Left lung (tissue), 4 donors: ENCODE measurements at regions not wholly inside any gene's neighbourhood (a gene's known extent, or its start where the extent isn't known, plus 50 kb on each side); places are given as distances from the start of the nearest gene placed in this dataset.

Source experiments
- ATAC-seq: fragments of 200-7000 bp; cut with Tn5 transposase; one replicate; pipeline ENCODE4 v1.9.1; 2020; ENCODE audit warnings: moderate library complexity
- DNase-seq, 4 donors: peaks; one replicate each; pipeline ENCODE4 v3.0.0-alpha.2; 2013 to 2020
- H3K27ac ChIP-seq, 2 donors: fragments of 200-600 bp; sonication (generic) in 1 of 2; one replicate each; pipeline versions ENCODE4 v1.5.0 to v1.8.0; 2020 to 2021
- H3K27me3 ChIP-seq, 2 donors: fragments of 200-600 bp; sonication (generic) in 1 of 2; one replicate each; pipeline versions ENCODE4 v1.5.0 to v1.8.0; 2020 to 2021
- H3K36me3 ChIP-seq, 2 donors: fragments of 200-600 bp; sonication (generic) in 1 of 2; one replicate each; pipeline versions ENCODE4 v1.5.0 to v1.8.0; 2020 to 2021
- H3K4me1 ChIP-seq, 2 donors: fragments of 200-600 bp; one replicate each; pipeline ENCODE4 v1.8.0; 2021
- H3K4me3 ChIP-seq, 2 donors: fragments of 200-600 bp; sonication (generic) in 1 of 2; one replicate each; pipeline versions ENCODE4 v1.5.0 to v1.8.0; 2020 to 2021; ENCODE audit warnings: mild to moderate bottlenecking in 1 of 2
- H3K9me3 ChIP-seq, 2 donors: fragments of 200-600 bp; sonication (generic) in 1 of 2; one replicate each; pipeline versions ENCODE4 v1.5.0 to v1.8.0; 2020 to 2021
- CTCF ChIP-seq, 2 donors: fragments of 200-600 bp; sonication (generic) in 1 of 2; IDR thresholded peaks; one replicate each; pipeline versions ENCODE4 v1.5.0 to v1.8.0; 2021; ENCODE audit warnings: antibody characterized with exemption in 2 of 2
- intact Hi-C, 2 donors: fragments of 100-400 bp; cut with DNase I; formaldehyde crosslinking; loops; one replicate each; pipeline versions ENCODE4 v1.11.2 to v1.14.2; 2022
- donor health status: DM: no; HTN: yes; CAD: no.
- donor health status: DM: no; HTN: no; CAD: no.

GRCh38 chr12:24116548-24116947, 167.1 kb upstream of the SOX5 start:
- Histone ChIP-seq H3K36me3 (no peaks in the 10 kb centered on the region), H3K9me3 (no peaks in the 10 kb centered on the region), H3K27ac (no peak overlapping the region), H3K4me3 (no peak overlapping the region), H3K4me1 (no peaks in the 10 kb centered on the region), H3K27me3 (no peaks in the 10 kb centered on the region)
- ATAC-seq (no peak), DNase-seq (no peak)
- no peak for TF ChIP-seq CTCF (IDR thresholded peaks at IDR 0.05)
- intact Hi-C loops = no loop called here

GRCh38 chr12:24113701-24114100, 164.2 kb upstream of the SOX5 start:
- no peaks in the 10 kb centered on the region for H3K4me1 ChIP-seq
- intact Hi-C loops = no loop called here
- H3K27ac ChIP-seq = no peak overlapping the region
- no peaks in the 10 kb centered on the region for H3K27me3 ChIP-seq
- TF ChIP-seq CTCF (IDR thresholded peaks at IDR 0.05) = no peak
- DNase-seq (no peak), ATAC-seq (no peak)
- no peak overlapping the region for H3K4me3 ChIP-seq
- no peaks in the 10 kb centered on the region for H3K9me3 ChIP-seq
- no peaks in the 10 kb centered on the region for H3K36me3 ChIP-seq

- intact Hi-C loops = no loop called here
- no peaks in the 10 kb centered on the region for H3K36me3 ChIP-seq
- no peak for TF ChIP-seq CTCF (IDR thresholded peaks at IDR 0.05)
- no peaks in the 10 kb centered on the region for H3K4me1 ChIP-seq
- ATAC-seq (no peak), DNase-seq (no peak)
- no peaks in the 10 kb centered on the region for H3K9me3 ChIP-seq
- no peaks in the 10 kb centered on the region for H3K27me3 ChIP-seq
- H3K4me3 ChIP-seq = no peak overlapping the region
- no peak overlapping the region for H3K27ac ChIP-seq
Measured at GRCh38 chr12:24111616-24112015, 162.1 kb upstream of the SOX5 start.

- no peak for TF ChIP-seq CTCF (IDR thresholded peaks at IDR 0.05)
- H3K9me3 ChIP-seq = no peaks in the 10 kb centered on the region
- DNase-seq (no peak), ATAC-seq (no peak)
- H3K27me3 ChIP-seq = no peaks in the 10 kb centered on the region
- H3K4me3 ChIP-seq = no peak overlapping the region
- no peaks in the 10 kb centered on the region for H3K36me3 ChIP-seq
- no peaks in the 10 kb centered on the region for H3K4me1 ChIP-seq
- no peak overlapping the region for H3K27ac ChIP-seq
- intact Hi-C loops = no loop called here
Measured at GRCh38 chr12:24111086-24111485, 161.6 kb upstream of the SOX5 start.

- intact Hi-C loops = no loop called here
- H3K4me1 ChIP-seq = no peaks in the 10 kb centered on the region
- no peak overlapping the region for H3K4me3 ChIP-seq
- H3K9me3 ChIP-seq = no peaks in the 10 kb centered on the region
- no peaks in the 10 kb centered on the region for H3K36me3 ChIP-seq
- ATAC-seq = peak; percentile 34
- peak in 1 of 4 donors; percentile 8 for DNase-seq
- H3K27me3 ChIP-seq = no peaks in the 10 kb centered on the region
- H3K27ac ChIP-seq = no peak overlapping the region
- TF ChIP-seq CTCF (IDR thresholded peaks at IDR 0.05) = peak; percentile 26 to 37
Measured at GRCh38 chr12:24109381-24110039, 160.0 kb upstream of the SOX5 start.
